ENCODE measurements at regions not wholly inside any gene's neighbourhood (a gene's known extent, or its start where the extent isn't known, plus 50 kb on each side); places are given as distances from the start of the nearest gene placed in this dataset.

DNA sequence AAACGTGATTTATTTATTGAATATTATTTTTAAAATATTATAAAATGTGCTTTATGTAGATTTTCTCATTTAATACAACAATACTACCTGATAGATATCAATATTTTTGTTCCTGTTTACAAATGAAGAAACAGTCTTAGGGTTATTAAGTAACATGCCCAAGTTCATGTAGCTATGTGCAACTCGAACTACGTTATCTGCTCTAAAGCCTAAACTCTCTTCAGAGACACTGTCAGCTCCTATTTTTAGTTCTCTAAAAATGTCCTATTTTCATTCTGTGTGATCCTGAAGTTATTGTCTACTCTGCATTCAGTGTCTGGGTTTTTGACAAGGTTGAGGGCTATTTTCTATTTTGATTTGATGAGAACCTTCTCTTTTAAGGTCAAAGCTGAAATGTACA lies 550.1 kb upstream of the B3GALT2 start:
- DNase-seq (no peak), ATAC-seq (no peak)
- intact Hi-C loops (cut with DNase I, micrococcal nuclease): no loop called here
- CTCF ChIA-PET: interaction anchor here (1.3 kb wide), 1 partner anchor 64 kb away, joined by 4 read pairs; no protein-coding TSS in a partner anchor
- H3K27ac Mint-ChIP-seq: no peak overlapping the region
- no peaks in the 10 kb centered on the region for H3K9me3 Mint-ChIP-seq (ENCODE audit: low read depth)
- H3K36me3 Mint-ChIP-seq (ENCODE audit: low read depth): no peaks in the 10 kb centered on the region
- POLR2A ChIA-PET: no interaction called here
- no peaks in the 10 kb centered on the region for H3K4me1 Mint-ChIP-seq
- H3K27me3 Mint-ChIP-seq: no peaks in the 10 kb centered on the region
- no peak overlapping the region for H3K4me3 Mint-ChIP-seq

DNA sequence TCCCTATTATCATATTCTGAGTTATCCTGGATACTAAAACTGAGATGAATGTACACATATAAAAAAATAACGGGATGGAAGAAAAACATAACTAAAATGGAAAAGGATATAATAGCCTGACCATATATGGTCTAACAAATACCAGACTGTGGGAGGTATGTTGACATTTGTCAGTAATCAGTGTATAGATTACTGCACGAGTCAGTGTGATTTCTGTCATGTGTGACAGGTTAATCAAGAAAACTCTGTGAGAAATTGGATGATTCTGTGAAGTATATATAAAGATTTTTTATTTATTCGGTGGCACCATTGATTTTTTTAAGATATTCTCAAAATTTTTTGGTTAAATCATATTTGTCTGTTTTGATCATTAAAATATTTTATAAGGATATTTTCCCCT lies 547.3 kb upstream of the B3GALT2 start:
- intact Hi-C loops (cut with DNase I, micrococcal nuclease): loop anchor here in 1 of 2 experiments (5.0 kb wide), 1 partner anchor 174 kb away; no protein-coding TSS in a partner anchor
- CTCF ChIA-PET: no interaction called here
- H3K27ac Mint-ChIP-seq: no peak overlapping the region
- H3K36me3 Mint-ChIP-seq (ENCODE audit: low read depth): no peaks in the 10 kb centered on the region
- POLR2A ChIA-PET: no interaction called here
- no peaks in the 10 kb centered on the region for H3K27me3 Mint-ChIP-seq
- no peak for DNase-seq
- no peaks in the 10 kb centered on the region for H3K4me1 Mint-ChIP-seq
- no peak overlapping the region for H3K4me3 Mint-ChIP-seq
- no peak for ATAC-seq
- H3K9me3 Mint-ChIP-seq (ENCODE audit: low read depth): no peaks in the 10 kb centered on the region

DNA sequence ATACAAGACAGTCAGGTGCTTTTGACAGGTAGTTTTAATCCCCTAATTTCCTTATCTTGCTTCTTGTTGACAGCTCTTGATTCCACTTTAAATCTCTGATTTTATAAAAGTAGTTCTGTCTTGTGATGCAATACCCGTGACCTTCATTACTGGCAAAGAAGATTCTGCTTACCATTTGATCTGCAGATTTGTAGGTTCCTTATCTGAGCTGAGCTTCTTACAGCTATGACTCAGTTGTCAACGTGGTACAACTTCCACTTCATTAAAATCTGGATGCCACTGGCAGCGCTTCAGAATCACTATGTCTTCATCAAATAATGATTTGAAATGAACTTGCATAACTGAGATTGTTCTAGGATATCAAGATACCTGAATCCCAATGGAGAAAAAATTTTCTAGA lies 543.6 kb upstream of the B3GALT2 start:
- no peak overlapping the region for H3K27ac Mint-ChIP-seq
- ATAC-seq (no peak), DNase-seq (no peak)
- H3K36me3 Mint-ChIP-seq (ENCODE audit: low read depth): no peaks in the 10 kb centered on the region
- H3K9me3 Mint-ChIP-seq (ENCODE audit: low read depth): no peaks in the 10 kb centered on the region
- ChIA-PET POLR2A (no interaction called here), CTCF (no interaction called here)
- no peaks in the 10 kb centered on the region for H3K4me1 Mint-ChIP-seq
- intact Hi-C loops (cut with DNase I, micrococcal nuclease): loop anchor here in 1 of 2 experiments (5.0 kb wide), 1 partner anchor 177 kb away; no protein-coding TSS in a partner anchor
- no peak overlapping the region for H3K4me3 Mint-ChIP-seq
- H3K27me3 Mint-ChIP-seq: no peaks in the 10 kb centered on the region

DNA sequence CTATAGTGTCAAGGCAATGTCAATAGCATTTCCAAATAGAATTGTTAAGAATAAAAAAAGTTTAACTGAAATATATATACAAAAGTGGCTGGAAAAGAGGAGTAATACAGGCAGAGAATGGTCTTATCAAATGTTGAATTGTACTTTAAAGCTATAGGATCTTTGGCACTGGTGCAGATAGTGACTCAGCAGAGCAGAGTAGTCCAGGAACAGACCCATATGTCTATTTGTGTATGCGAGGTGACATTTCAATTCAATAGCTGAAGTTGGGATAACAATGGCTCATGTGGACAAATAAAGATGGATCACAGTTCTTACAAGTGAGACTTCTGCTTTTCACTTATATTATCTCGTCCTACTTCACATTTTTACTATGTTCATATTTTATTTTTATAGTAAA lies 543.0 kb upstream of the B3GALT2 start:
- intact Hi-C loops (cut with DNase I, micrococcal nuclease): no loop called here
- no peak overlapping the region for H3K4me3 Mint-ChIP-seq
- H3K27me3 Mint-ChIP-seq: no peaks in the 10 kb centered on the region
- H3K9me3 Mint-ChIP-seq (ENCODE audit: low read depth): no peaks in the 10 kb centered on the region
- DNase-seq: no peak
- CTCF ChIA-PET: interaction anchor here (0.9 kb wide), 1 partner anchor 14 kb away, joined by 4 read pairs; no protein-coding TSS in a partner anchor
- no peak overlapping the region for H3K27ac Mint-ChIP-seq
- POLR2A ChIA-PET: no interaction called here
- ATAC-seq: no peak
- no peaks in the 10 kb centered on the region for H3K4me1 Mint-ChIP-seq
- H3K36me3 Mint-ChIP-seq (ENCODE audit: low read depth): no peaks in the 10 kb centered on the region

- ATAC-seq: no peak
Observed at GRCh38 chr1:193727850-193728249, 541.4 kb upstream of the B3GALT2 start.

DNA sequence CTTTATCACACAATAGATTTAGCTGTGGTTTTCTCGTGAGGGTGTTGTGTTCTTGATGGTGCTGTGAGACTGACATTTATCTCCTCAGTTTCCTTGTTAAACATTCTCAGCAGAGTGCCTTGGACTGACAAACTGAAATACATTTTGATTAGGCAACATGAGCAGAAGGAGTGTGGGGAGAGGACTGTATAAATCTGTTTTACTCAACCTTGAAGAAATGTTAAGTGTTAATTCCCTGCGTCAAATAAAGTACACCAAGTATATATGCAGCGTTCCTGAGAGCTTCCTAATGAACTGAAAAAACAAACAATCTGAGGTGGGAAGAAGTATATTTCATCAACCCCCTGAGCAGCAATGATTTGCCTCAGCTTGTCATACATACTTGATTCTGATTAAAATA lies 540.3 kb upstream of the B3GALT2 start:
- ChIA-PET POLR2A (no interaction called here), CTCF (no interaction called here)
- Mint-ChIP-seq H3K27me3 (no peaks in the 10 kb centered on the region), H3K36me3 (ENCODE audit: low read depth) (no peaks in the 10 kb centered on the region), H3K27ac (no peak overlapping the region), H3K4me3 (no peak overlapping the region), H3K9me3 (ENCODE audit: low read depth) (no peaks in the 10 kb centered on the region), H3K4me1 (no peaks in the 10 kb centered on the region)
- intact Hi-C loops (cut with DNase I, micrococcal nuclease): no loop called here
- DNase-seq: no peak
- no peak for ATAC-seq

More at GRCh38 chr1:193727850-193728249, 541.4 kb upstream of the B3GALT2 start:
- Mint-ChIP-seq H3K27ac (no peak overlapping the region), H3K4me3 (no peak overlapping the region), H3K36me3 (ENCODE audit: low read depth) (no peaks in the 10 kb centered on the region), H3K4me1 (no peaks in the 10 kb centered on the region), H3K9me3 (ENCODE audit: low read depth) (no peaks in the 10 kb centered on the region), H3K27me3 (no peaks in the 10 kb centered on the region)
- intact Hi-C loops (cut with DNase I, micrococcal nuclease): no loop called here
- no peak for DNase-seq
- POLR2A ChIA-PET: no interaction called here
- CTCF ChIA-PET: no interaction called here

DNA sequence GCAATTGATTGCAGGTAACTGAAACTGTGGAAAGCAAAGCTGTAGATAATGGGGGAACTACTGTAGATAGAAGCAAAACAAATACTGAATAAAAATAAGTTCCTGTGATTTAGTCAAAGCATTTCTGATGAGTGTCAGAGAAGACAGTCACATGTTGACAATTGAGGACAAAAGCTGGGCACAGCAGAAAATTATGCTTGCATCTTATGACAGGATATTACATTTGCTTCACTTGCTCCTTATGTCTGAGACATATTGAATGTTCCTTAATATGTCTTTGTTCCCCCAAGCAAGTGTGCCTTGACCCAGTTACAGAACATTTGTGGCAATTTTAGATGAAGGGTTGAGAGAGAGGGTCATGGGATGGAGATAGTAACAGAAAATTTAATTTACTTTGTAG lies 526.0 kb upstream of the B3GALT2 start:
- Mint-ChIP-seq H3K4me1 (peaks cover 7% of the 10 kb centered on the region), H3K27ac (no peak overlapping the region)

DNA sequence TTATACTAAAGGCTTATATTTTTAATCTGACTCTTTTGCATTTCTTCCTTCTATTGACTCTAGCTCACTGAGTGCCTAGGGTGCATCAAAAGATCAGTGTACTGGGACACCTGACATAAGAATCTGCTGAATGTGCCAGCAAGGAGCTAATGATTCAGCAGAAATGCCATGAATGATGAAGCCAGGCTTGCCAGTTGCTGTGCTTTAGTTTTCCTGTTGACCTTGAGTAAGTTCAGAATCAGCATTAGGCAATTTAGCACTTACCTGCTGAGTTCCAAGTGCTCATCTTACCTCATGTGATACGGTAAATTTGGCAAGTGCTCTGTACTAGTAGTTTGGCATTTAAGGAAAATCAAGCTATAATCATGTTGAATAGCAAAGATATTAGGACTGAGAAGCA lies 523.2 kb upstream of the B3GALT2 start:
- ChIA-PET POLR2A (no interaction called here), CTCF (no interaction called here)
- DNase-seq (no peak), ATAC-seq (no peak)
- no peaks in the 10 kb centered on the region for H3K36me3 Mint-ChIP-seq (ENCODE audit: low read depth)
- H3K4me1 Mint-ChIP-seq: peaks cover 7% of the 10 kb centered on the region
- peaks cover 2% of the 10 kb centered on the region for H3K9me3 Mint-ChIP-seq (ENCODE audit: low read depth)
- no peak overlapping the region for H3K27ac Mint-ChIP-seq
- no peak overlapping the region for H3K4me3 Mint-ChIP-seq
- H3K27me3 Mint-ChIP-seq: no peaks in the 10 kb centered on the region
- intact Hi-C loops (cut with DNase I, micrococcal nuclease): loop anchor here in 1 of 2 experiments (10.0 kb wide), 1 partner anchor 585 kb away; no protein-coding TSS in a partner anchor

More for the DNA sequence above, 526.0 kb upstream of the B3GALT2 start:
- ATAC-seq (no peak), DNase-seq (no peak)
- H3K9me3 Mint-ChIP-seq (ENCODE audit: low read depth): no peaks in the 10 kb centered on the region
- ChIA-PET POLR2A (no interaction called here), CTCF (no interaction called here)
- no peaks in the 10 kb centered on the region for H3K36me3 Mint-ChIP-seq (ENCODE audit: low read depth)
- no peak overlapping the region for H3K4me3 Mint-ChIP-seq
- no peaks in the 10 kb centered on the region for H3K27me3 Mint-ChIP-seq
- intact Hi-C loops (cut with DNase I, micrococcal nuclease): no loop called here

GRCh38 chr1:193707271-193708021 lies 521.0 kb upstream of the B3GALT2 start:
- H3K27me3 Mint-ChIP-seq: no peaks in the 10 kb centered on the region
- CTCF ChIA-PET: no interaction called here
- no peak overlapping the region for H3K4me3 Mint-ChIP-seq
- POLR2A ChIA-PET: no interaction called here
- DNase-seq (no peak), ATAC-seq (no peak)
- peaks cover 7% of the 10 kb centered on the region for H3K4me1 Mint-ChIP-seq
- intact Hi-C loops (cut with DNase I, micrococcal nuclease): loop anchor here in 1 of 2 experiments (10.0 kb wide), 1 partner anchor 587 kb away; no protein-coding TSS in a partner anchor
- peaks cover 2% of the 10 kb centered on the region for H3K9me3 Mint-ChIP-seq (ENCODE audit: low read depth)
- no peak overlapping the region for H3K27ac Mint-ChIP-seq
- no peaks in the 10 kb centered on the region for H3K36me3 Mint-ChIP-seq (ENCODE audit: low read depth)

DNA sequence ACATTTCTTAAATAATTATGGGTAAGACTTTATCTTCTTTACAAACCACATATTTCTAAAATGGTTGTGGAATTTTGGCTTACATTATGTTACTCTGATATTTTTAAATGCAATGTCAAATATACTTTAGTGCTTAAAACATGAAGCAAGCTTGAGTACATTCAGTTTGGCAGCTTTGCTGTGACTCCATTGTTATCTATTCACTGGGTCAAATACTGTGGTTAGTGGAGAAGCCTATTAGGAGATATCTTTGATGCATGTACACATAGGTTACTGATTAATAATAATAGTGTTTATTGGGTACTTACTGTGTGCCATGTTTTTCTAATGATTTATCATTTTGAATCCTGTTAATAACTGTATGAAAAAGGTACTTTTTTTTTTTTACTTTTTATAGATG lies 520.4 kb upstream of the B3GALT2 start:
- no peak overlapping the region for H3K27ac Mint-ChIP-seq
- intact Hi-C loops (cut with DNase I, micrococcal nuclease): loop anchor here in 1 of 2 experiments (10.0 kb wide), 1 partner anchor 588 kb away; no protein-coding TSS in a partner anchor
- peaks cover 11% of the 10 kb centered on the region for H3K4me1 Mint-ChIP-seq
- peaks cover 2% of the 10 kb centered on the region for H3K9me3 Mint-ChIP-seq (ENCODE audit: low read depth)
- POLR2A ChIA-PET: no interaction called here
- H3K36me3 Mint-ChIP-seq (ENCODE audit: low read depth): no peaks in the 10 kb centered on the region
- CTCF ChIA-PET: no interaction called here
- DNase-seq (no peak), ATAC-seq (no peak)
- no peak overlapping the region for H3K4me3 Mint-ChIP-seq
- H3K27me3 Mint-ChIP-seq: no peaks in the 10 kb centered on the region

GRCh38 chr1:193705554-193705981 lies 519.2 kb upstream of the B3GALT2 start:
- ChIA-PET CTCF (no interaction called here), POLR2A (no interaction called here)
- Mint-ChIP-seq H3K9me3 (ENCODE audit: low read depth) (peaks cover 2% of the 10 kb centered on the region), H3K27ac (no peak overlapping the region), H3K4me1 (peaks cover 21% of the 10 kb centered on the region), H3K27me3 (no peaks in the 10 kb centered on the region), H3K4me3 (no peak overlapping the region), H3K36me3 (ENCODE audit: low read depth) (no peaks in the 10 kb centered on the region)
- ATAC-seq: no peak
- no peak for DNase-seq
- intact Hi-C loops (cut with DNase I, micrococcal nuclease): loop anchor here in 1 of 2 experiments (10.0 kb wide), 1 partner anchor 589 kb away; no protein-coding TSS in a partner anchor

GRCh38 chr1:193703655-193704054 lies 517.2 kb upstream of the B3GALT2 start:
- ChIA-PET POLR2A (no interaction called here), CTCF (no interaction called here)
- Mint-ChIP-seq H3K4me1 (peaks cover 22% of the 10 kb centered on the region), H3K27ac (no peak overlapping the region), H3K9me3 (ENCODE audit: low read depth) (peaks cover 2% of the 10 kb centered on the region), H3K27me3 (no peaks in the 10 kb centered on the region), H3K36me3 (ENCODE audit: low read depth) (no peaks in the 10 kb centered on the region), H3K4me3 (no peak overlapping the region)
- DNase-seq: no peak
- intact Hi-C loops (cut with DNase I, micrococcal nuclease): loop anchor here (5.0 to 10.0 kb wide), 2 partner anchors 286 to 591 kb away; no protein-coding TSS in a partner anchor
- ATAC-seq: no peak
